Activated CD4-positive, alpha-beta T cell treated with anti-CD3 and anti-CD28 coated beads, Interleukin-2, Interleukin-6, amounts not matched to agents 100 ng/mL and 50 ng/mL, durations not matched to agents 16 hours and 8 hours (primary cell): ENCODE measurements at regions not wholly inside any gene's neighbourhood (a gene's known extent, or its start where the extent isn't known, plus 50 kb on each side); places are given as distances from the start of the nearest gene placed in this dataset.
A peak's percentile ranks its signal among the peaks of the same experiment; 100 is the strongest.
"Not testable (repeated sequence)": the region's sequence is repeated elsewhere in the genome, so short reads cannot be mapped to it uniquely, and the experiment has no call there.

ENCODE experiments used
- DNase-seq: peaks from one replicate; pipeline ENCODE4 v3.0.0-alpha.2; 2020

- DNase-seq, result not testable (repeated sequence)
These were observed 180.3 kb downstream of the PDGFRA start for GRCh38 chr4:54409270-54409817.

GRCh38 chr4:54414545-54414944 is 185.5 kb downstream of the PDGFRA start:
- DNase-seq, result no peak

GRCh38 chr4:54417476-54417875 is 188.4 kb downstream of the PDGFRA start:
- no peak for DNase-seq

- DNase-seq, result no peak
These were observed 189.4 kb downstream of the PDGFRA start for GRCh38 chr4:54418468-54418867.

GRCh38 chr4:54423066-54423465 is 194.0 kb downstream of the PDGFRA start:
- no peak for DNase-seq

GRCh38 chr4:54427826-54428225 is 198.7 kb downstream of the PDGFRA start:
- DNase-seq, result no peak

- DNase-seq, result no peak
These were observed 199.8 kb downstream of the PDGFRA start for GRCh38 chr4:54428940-54429339.

- no peak for DNase-seq
These were observed 204.6 kb downstream of the PDGFRA start for GRCh38 chr4:54433686-54434085.

GRCh38 chr4:54439831-54440243 is 210.7 kb downstream of the PDGFRA start:
- no peak for DNase-seq

- peak; percentile 19 for DNase-seq
These were observed 211.5 kb downstream of the PDGFRA start for GRCh38 chr4:54440394-54441136.

- no peak for DNase-seq
These were observed 211.9 kb upstream of the KIT start for GRCh38 chr4:54445866-54446265.

- no peak for DNase-seq
These were observed 211.2 kb upstream of the KIT start for GRCh38 chr4:54446581-54446980.

GRCh38 chr4:54447304-54447703 is 210.5 kb upstream of the KIT start:
- DNase-seq, result no peak

- DNase-seq, result no peak
These were observed 207.8 kb upstream of the KIT start for GRCh38 chr4:54449999-54450398.

GRCh38 chr4:54466960-54467359 is 190.8 kb upstream of the KIT start:
- not testable (repeated sequence) for DNase-seq

- no peak for DNase-seq
These were observed 184.6 kb upstream of the KIT start for GRCh38 chr4:54473077-54473545.

GRCh38 chr4:54473798-54474197 is 184.0 kb upstream of the KIT start:
- DNase-seq, result no peak

- no peak for DNase-seq
These were observed 182.2 kb upstream of the KIT start for GRCh38 chr4:54475546-54475945.

GRCh38 chr4:54482529-54483200 is 175.1 kb upstream of the KIT start:
- DNase-seq, result no peak

- DNase-seq, result no peak
These were observed 173.4 kb upstream of the KIT start for GRCh38 chr4:54484383-54484782.

- DNase-seq, result no peak
These were observed 170.3 kb upstream of the KIT start for GRCh38 chr4:54487491-54487890.

GRCh38 chr4:54493862-54494261 is 163.9 kb upstream of the KIT start:
- no peak for DNase-seq

- DNase-seq, result no peak
These were observed 162.7 kb upstream of the KIT start for GRCh38 chr4:54495091-54495490.

- no peak for DNase-seq
These were observed 162.1 kb upstream of the KIT start for GRCh38 chr4:54495641-54496040.
